WTC11 (cell line): ENCODE measurements at regions not wholly inside any gene's neighbourhood (a gene's known extent, or its start where the extent isn't known, plus 50 kb on each side); places are given as distances from the start of the nearest gene placed in this dataset.

Source experiments
- ETV6 ChIP-seq: sonication (generic); formaldehyde crosslinking; IDR thresholded peaks from 2 replicates; pipeline ENCODE4 v1.8.1; 2022; ENCODE audit warnings: mild to moderate bottlenecking, missing genetic modification reagents
- TF ChIP-seq, protein P1 (sequence below): fragments of 200-600 bp; IDR thresholded peaks from 2 replicates; pipeline ENCODE4 v1.8.0; 2022; ENCODE audit warnings: antibody characterized with exemption
- TF ChIP-seq, protein P2 (sequence below): sonication (generic); formaldehyde crosslinking; conservative IDR thresholded peaks from 2 replicates; pipeline ENCODE4 v1.8.1; 2022; ENCODE audit warnings: mild to moderate bottlenecking, missing genetic modification reagents

DNA sequence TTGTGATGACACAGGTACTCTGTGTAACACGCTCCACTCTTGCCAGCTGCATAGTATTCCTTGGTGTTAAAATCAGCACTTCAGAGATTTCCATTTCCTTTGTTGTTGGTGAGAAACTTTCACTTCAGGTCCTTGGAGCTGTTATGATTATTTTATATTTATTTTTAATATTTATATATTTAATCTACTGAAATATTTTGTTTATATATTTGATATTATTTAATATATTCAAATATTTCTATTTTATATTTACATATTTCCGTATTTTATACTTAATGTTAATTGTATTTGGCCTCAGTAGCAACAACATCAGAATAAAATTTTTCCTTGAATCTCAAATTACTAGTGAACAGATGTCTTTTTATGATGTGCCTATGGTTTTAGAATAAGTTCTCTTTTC, 225.3 kb downstream of the MAGEB17 start:
- TF ChIP-seq, protein P1, sequence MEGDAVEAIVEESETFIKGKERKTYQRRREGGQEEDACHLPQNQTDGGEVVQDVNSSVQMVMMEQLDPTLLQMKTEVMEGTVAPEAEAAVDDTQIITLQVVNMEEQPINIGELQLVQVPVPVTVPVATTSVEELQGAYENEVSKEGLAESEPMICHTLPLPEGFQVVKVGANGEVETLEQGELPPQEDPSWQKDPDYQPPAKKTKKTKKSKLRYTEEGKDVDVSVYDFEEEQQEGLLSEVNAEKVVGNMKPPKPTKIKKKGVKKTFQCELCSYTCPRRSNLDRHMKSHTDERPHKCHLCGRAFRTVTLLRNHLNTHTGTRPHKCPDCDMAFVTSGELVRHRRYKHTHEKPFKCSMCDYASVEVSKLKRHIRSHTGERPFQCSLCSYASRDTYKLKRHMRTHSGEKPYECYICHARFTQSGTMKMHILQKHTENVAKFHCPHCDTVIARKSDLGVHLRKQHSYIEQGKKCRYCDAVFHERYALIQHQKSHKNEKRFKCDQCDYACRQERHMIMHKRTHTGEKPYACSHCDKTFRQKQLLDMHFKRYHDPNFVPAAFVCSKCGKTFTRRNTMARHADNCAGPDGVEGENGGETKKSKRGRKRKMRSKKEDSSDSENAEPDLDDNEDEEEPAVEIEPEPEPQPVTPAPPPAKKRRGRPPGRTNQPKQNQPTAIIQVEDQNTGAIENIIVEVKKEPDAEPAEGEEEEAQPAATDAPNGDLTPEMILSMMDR = no peak
- TF ChIP-seq, protein P2, sequence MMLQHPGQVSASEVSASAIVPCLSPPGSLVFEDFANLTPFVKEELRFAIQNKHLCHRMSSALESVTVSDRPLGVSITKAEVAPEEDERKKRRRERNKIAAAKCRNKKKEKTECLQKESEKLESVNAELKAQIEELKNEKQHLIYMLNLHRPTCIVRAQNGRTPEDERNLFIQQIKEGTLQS = no peak
- no peak for TF ChIP-seq ETV6 (CRISPR knock-in tag)
